ENCODE measurements at regions not wholly inside any gene's neighbourhood (a gene's known extent, or its start where the extent isn't known, plus 50 kb on each side); places are given as distances from the start of the nearest gene placed in this dataset.
"Not testable (repeated sequence)": the region's sequence is repeated elsewhere in the genome, so short reads cannot be mapped to it uniquely, and the experiment has no call there.

DNA sequence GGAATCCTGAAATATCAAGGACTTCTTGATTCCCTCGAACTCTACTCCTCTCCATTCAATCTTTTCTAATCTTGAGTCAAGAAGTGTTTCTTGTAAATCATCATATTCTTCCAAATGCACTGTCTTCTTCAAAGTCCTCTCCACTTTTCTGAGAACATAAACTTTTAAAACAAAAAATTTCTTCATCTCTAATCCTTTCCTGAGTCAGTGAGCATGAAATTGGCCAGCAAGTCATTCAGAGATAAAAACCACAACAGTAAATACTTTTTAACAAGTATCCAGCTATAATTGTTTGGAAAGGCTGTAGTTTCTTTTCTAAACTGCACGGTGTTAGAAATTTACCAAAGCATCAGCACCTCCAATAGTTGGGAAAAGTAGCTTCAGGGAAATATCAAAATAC lies 312.6 kb upstream of the GALNT5 start:
- DNase-seq: no peak

DNA sequence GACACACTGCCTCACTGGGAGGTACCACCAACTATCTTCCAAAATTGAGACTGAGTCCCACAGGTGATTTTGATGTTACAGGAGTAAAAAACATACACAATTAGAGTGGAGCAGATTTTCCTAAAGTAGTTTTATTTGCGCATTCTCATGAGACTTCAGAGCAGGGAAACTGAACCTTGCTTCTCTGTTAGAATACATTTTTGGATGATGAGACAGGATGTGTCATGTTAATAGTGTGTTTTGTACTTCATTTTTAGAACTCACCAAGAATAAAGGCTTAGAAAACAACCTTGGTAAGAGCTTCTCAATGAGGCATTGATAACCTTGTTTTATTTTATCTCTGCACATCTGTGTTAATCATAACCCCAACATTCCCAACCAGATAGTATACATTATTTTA lies 310.2 kb upstream of the GALNT5 start:
- DNase-seq: no peak

DNA sequence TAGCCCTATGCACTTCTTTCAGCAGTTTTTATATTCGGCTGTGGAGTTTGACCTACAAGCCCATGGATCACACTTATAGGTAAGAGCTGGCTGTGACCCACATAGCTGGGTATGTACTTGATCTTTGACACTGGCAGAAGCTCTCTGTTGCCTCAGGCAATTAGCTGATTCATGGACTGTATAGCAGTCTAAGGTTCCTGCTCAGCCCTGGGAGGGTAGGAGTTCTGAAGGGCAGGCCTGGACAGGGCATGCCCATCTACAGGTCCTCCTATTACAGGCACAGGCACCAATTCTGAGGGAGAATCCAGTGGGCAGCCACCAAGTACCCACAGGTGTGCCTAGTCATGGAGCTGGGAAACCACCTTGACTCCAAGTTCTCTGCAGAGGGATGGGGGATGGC lies 301.8 kb upstream of the GALNT5 start:
- no peak for DNase-seq

DNA sequence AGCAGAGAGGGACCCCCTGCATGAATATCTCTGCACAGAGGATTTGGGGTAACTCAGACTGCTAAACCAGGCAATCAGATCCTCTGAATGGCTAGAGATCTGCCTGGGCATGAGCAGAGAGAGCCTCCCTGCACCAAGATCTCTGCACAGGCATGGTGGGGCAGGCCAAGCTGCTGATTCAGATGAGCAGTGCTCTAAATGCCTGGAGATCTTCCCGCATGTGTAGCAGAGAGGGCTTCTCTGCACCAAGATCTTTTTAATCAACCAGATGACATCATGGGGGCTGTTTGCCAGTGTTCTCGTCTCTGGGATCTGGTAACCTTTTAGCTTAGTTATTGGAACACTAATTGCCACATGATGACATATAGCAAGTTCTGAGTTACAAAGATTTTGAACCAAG lies 301.3 kb upstream of the GALNT5 start:
- no peak for DNase-seq

DNA sequence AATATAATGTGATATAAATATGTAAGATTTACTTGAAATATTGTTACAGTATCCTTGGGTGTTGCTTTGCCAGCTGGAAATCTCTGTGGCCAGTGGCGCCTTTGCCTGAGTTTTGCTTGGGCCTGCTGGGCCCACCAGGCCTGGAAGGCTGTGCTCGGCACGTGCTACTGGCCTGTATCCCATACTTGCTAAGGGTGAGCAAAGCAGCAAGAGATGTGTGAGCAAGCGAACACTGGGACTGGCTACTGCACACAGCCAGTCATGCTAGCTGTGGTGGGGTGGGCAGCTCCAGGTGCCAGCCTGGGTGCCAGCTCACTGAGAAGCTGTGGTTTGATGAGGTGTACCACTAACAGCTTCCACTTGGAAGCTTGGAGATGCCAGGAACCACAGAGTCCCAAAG lies 299.1 kb upstream of the GALNT5 start:
- DNase-seq: no peak

DNA sequence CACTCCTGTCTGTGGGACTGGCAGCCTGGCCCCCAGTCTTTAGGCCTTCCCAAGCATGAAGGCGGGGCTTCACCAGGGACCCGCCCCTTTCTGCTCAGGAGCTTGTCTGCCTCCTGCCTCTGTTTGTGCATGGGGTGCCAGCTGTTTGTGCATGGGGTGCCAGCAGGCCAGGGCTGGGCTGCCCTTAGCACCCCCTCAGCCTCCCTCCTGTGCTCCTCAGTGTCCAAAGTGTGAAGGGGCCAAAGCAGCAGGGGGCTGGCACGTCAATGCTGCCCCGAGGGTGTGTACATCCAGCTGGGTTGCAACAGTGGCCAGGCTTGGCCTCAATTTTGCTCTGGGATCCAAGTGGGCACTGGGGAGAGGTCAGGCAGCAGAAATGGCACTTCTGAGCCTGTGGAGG lies 298.0 kb upstream of the GALNT5 start:
- no peak for DNase-seq

DNA sequence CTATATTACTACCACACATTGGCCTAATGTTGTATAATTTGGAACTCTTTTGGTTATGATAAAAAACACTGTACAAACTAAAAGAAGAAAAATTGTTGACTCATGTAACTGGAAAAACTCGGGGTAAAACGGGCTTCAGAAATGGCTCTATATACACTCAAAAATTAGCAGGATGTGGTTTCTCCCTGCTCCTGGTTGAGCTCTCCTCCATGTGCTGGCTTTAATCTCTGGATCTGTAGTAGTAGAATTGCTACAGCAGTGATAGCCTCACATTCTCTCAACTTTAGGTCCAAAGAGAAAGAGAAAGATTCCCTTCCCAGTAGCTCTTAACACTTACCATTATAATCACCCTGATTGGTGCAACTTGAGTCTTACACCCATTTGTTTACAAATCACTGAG lies 274.9 kb upstream of the GALNT5 start:
- DNase-seq: no peak

DNA sequence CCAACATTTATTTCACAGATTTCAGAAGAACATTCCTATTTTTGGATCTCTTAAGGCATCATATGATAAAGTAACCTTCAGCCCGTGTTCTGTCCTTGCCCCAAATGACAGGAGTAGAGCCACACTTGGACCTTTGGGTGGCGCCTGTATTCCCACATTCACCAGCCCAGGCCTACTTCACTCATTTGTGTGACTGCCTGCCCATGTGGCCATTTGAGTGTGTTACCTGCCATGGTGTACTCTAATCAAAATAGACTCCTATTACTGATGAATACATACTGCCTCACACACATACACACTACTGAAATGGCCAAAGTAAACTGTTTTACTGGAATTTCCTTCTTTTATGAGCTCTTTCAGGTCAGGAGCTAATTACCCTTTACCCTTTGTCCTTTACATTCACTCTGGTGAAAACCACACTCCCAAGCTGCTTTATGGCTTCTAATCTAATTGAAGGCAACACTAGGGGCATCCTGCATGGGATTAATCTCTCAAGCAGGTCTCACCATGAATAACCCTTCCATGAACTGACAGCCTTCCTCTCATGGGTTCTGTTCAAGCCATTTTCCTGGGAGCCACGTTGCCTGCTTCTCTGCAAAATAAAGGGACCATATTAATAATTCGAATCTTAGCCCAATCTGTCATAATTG lies 271.0 kb upstream of the GALNT5 start:
- DNase-seq: no peak

DNA sequence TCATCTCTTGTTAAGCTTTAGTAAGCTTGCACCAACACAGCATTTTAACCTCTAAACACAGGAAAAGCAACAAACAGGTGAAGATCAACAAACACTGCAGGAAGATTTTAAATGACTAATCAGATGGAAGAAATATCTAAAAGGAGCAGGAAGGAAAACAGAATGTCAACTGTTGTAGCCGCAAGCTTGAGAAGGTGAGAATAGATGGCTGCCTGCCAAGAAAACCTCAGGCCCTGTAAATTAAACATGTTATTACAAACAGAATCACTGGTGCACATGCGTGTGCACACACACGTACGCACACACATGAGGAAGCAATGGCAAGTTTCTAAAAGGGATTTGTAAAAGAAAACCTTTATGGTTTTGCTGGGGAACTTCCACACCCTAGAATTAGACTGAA lies 257.8 kb upstream of the GALNT5 start:
- no peak for DNase-seq

DNA sequence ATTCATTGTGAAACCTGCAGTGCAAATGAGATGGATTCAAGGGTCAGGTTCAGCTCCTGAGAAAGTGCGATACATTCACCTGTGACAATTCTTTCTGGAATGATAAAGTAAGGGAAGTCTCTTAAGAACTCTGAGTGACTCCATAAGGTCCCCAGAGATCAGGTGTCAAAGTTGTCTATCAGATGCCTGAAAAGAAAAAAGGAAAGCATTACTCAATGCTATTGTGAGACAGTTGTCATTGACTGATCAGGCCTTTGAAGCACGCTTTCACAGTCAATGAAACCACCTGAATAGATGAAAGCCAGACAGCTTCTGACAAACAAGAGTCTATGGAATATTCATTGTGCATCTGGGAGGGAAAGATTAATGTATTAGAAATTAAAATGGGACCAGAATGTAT lies 252.7 kb upstream of the GALNT5 start:
- no peak for DNase-seq

DNA sequence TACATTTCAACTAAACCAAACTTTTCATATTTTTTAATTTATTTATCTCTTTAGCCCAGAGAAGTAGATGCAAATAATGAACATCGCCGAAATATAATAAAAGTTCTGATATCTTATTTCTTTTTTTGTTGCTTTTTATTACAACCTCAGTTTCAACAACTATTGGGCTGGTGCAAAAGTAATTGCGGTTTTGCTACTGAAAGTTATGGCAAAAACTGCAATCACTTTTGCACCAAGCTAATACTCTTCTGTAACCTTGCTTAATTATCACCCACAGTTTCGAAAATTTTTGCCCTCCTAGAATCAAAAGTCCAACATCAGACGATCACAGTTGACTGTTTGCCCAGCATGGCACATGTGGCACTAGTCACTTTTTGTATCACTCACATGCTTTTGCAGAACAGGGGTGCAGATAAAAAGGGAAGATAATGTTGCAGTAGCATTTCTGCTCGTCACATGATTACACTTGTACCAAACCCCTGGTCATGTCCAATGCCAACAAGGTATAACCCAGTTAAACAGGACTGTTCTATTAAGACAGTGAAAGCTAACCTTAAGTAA lies 242.4 kb upstream of the GALNT5 start:
- DNase-seq: no peak

DNA sequence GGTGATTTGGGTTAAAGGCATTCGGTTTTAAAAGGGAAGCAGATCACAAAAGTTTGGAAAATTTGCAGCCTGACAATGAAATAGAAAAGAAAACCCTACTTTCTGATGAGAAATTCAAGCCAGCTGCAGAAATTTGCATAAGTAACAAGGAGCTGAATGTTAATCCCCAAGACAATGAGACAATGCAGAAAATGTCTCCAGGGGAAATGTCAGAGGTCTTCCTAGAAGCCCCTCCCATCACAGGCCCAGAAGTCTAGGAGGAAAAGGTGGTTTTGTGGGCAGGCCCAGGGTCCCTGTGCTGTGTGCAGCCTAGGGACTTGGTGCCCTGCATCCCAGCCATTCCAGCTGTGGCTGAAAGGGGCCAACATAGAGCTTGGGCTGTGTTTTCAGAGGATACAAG lies 234.2 kb upstream of the GALNT5 start:
- not testable (repeated sequence) for DNase-seq

DNA sequence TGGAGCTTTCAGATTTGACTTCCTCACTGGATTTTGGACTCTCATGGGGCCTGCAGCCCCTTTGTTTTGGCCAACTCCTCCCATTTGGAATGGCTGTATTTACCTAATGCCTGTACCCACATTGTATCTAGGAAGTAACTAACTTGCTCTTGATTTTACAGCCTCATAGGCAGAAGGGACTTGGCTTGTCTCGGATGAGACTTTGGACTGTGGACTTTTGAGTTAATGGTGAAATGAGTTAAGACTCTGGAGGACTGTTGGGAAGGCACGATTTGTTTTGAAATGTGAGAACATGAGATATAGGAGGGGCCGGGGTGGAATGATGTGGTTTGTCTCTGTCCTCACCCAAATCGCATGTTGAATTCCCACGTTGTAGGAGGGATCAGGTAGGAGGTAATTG lies 233.4 kb upstream of the GALNT5 start:
- no peak for DNase-seq

DNA sequence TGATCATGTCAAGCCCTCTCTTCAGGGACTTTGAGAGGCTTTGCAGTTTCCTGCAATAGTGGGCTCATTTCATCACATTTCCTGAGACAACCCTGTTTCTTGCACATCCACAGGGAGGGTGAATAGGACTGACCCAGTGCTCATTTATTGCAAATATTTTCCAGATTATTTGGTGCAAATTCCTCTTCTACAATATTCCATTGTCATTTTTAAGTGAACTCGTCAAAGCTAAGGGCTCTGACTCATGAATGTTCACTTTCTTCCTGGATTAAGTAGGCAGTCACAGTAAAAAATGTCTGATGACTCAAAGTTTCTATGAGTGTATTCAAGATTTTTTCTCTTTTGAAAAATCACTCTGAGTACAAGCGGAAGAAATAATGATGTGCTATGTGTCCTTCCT lies 225.5 kb upstream of the GALNT5 start:
- DNase-seq: no peak

DNA sequence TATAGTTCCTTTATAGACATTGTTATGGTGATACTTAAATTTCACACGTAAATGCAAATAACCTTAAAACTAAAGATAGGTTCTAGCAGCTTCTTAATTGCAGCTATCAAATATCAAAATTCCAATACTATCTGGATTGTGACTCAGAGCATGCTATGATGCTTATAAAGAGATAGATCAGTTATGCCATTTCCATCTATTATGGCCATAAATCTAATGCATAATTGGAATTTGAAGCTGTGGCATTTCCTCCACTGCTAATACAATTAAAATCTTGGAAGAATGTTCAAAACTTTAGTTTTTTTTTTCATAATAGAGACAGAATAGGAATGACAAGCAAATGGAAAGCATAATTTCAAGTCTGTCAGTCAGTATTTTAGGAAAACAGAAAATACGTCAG lies 220.8 kb upstream of the GALNT5 start:
- DNase-seq: no peak

DNA sequence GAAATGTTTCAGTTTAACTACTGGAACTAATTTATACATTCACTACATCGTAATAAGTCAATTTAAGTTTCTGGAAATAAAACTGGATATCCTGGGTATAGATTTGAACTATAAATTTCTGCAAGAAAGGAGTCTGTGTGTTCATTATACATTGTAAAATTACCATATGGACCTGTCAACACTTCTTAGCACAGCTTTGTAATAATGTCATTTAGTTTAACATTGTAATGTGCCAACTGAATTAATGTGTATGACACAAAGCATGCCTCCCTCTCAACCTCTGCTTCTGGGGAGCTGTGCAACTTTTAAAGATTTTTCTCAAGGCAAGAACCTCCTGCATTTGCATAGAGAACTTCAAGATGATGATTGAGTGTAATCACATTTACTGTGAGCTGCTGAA lies 213.7 kb upstream of the GALNT5 start:
- no peak for DNase-seq

DNA sequence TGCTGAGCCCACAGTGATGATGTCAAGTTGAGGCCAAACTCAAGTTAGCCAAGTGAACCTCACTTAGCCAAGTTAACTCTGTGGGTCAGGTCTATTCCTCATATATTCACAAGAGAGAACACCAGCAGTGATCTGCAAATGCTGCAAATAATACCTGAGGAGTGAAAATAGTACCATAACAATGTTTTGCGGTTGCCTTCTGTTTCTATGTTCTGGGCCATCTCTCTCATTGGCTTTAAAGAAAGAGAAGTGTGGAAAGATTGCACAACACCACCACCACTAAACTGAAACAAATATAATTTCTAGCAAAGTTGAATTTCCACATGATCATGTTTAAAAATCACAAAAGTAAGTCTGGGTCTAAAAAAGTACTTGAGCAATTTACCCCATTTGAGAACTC lies 211.1 kb upstream of the GALNT5 start:
- DNase-seq: no peak

DNA sequence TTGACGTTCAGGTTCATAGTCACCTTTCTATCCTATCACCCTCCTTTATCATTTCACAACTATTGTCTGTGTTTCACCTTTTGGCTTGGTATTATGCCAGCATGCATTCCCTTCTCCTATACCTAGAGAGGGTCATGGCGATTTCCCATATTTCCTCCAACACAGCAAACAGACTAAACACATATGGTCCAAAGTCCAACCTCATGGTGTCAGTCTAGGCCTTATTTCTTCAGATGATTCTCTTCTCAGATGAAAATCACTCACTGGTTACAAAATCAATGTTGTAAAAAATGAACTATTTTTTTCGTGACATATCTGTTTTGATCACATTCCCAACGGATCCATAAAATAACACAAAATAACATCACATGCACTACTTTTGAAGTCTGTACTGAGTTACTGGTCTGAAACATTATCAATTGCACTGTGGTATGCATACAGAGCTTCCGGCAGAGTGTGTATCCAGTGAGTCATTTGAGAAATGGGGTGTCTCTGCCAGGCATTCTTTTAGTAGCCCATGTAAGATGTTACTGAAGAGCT lies 204.8 kb upstream of the GALNT5 start:
- no peak for DNase-seq

DNA sequence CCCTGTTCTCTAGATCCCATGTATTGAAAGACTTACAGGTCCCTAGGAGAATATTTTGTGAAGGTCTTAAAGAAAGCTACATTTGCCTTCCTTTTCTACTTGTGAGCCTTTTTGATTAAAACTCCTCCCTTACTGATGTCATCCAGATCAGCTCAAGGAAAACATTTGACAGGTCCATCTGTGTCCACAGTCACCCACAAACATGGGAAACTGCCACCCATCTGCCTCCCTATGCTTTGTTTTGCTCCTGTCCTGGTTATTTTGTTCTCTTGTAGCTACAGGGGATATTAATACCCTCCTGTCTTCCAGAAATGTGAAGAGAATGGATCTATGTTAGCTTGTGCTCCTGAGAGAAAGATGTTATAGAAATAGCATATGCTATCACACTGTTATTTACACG lies 203.6 kb upstream of the GALNT5 start:
- DNase-seq: peak in 1 of 14 donors; percentile 95

DNA sequence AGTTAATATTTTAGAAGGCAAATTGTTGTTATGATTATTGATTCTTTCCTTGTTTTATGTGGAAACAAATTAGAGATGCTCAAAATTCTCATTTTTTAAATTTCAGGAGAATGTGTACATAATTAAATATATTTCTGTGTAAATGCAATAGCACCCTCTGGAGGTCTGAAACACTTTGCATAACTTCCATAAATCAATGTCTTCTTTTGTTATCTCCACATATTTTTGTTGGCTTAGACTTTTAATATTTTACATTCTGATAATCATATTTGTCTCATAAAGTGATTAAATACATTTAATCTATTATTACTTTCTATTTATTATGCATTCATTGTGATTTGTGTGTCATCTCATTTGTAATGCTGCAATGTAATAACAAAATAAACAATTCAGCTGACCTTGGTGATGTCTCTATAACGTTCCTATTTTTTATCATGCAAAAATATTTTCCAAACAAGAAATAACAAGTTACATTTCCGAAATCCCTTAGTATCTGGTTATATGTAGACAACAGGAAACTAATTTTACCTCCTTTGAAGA lies 201.8 kb upstream of the GALNT5 start:
- peak in 1 of 14 donors; percentile 51 for DNase-seq

DNA sequence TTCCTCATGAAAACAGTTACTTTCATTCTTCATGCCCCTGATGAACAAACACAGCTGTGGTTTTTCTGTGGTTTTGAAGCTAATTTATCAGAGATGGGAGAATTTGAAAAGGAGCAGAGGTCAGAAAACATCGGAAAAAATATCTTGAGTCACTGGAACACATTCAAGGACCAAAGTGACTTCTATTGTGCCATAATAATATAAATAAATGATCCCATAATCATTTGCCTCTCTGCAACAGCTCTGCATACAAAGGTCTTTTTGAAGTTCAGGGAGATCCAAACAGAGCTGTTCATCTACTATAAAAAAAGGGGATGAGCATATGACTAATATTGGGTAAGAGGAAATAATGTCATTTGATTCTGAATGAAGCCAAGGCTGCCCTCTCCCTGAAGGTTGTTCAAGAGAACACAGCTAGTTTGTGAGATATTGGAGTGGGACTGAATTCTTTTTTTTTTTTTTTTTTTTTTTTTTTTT lies 201.3 kb upstream of the GALNT5 start:
- no peak for DNase-seq

DNA sequence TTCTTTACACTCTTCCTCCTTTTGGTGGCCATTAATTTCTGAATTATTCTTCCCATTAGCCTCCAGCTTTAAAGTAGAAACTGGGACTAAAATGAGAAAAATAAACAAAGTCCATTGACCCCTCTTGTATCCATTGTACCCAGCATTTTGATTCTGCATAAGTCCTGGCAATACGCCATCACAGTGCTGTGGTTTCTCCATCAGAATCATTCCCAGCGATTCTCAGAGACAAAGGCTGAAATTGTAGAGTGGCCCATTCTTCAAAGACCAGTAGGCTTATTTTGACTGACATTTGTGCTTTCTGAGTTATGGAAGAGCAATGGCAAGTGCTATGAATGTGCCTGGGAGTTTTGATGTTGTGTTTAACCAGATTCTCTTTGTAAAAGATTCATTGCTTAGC lies 199.3 kb upstream of the GALNT5 start:
- no peak for DNase-seq

DNA sequence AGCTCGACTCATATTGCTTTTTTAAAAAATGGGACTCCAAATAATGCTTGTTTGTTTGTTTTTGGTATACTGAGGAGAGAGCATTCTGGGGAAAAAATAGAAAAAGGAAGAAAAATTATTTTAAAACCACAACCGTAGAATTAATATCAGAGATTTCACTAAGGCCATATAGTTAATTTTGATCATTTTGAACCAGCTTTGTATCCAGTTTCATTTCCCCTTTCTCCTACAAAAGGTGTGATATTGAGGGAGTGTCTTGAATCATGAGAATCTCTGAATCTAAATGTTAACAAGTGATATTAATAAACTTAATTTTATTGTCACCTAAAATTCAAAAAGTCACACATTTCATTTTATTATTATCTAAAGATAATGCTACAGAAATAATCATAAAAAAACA lies 198.5 kb upstream of the GALNT5 start:
- DNase-seq: no peak

DNA sequence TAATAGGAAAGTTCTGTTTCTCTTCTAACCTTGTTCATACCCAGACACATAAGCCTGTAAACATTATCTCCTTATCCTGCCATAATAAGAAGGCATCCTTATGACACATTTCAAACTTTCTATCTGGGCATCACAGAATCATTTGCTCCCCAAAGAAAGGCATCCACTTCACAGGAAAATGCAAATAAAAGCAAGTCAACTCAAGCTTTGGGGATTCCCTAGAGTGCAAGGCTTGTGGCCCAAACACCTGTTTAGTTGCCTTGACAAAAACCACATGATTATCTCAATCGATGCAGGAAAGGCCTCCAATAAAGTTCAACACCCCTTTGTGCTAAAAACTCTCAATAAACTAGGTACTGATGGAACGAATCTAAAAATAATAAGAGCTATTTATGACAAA lies 195.7 kb upstream of the GALNT5 start:
- DNase-seq: no peak

Data from C1 segment of cervical spinal cord (tissue), 14 donors.